IPS DF 4.7 (cell line): ENCODE measurements at regions not wholly inside any gene's neighbourhood (a gene's known extent, or its start where the extent isn't known, plus 50 kb on each side); places are given as distances from the start of the nearest gene placed in this dataset.

Source experiments
- DNase-seq: peaks from one replicate; pipeline ENCODE4 v3.0.0-alpha.2; 2013; ENCODE audit warnings: low spot score; ENCODE audit errors: extremely low read depth

- no peak for DNase-seq
Measured at GRCh38 chr10:123521076-123521475, 145.1 kb upstream of the GPR26 start.

DNA sequence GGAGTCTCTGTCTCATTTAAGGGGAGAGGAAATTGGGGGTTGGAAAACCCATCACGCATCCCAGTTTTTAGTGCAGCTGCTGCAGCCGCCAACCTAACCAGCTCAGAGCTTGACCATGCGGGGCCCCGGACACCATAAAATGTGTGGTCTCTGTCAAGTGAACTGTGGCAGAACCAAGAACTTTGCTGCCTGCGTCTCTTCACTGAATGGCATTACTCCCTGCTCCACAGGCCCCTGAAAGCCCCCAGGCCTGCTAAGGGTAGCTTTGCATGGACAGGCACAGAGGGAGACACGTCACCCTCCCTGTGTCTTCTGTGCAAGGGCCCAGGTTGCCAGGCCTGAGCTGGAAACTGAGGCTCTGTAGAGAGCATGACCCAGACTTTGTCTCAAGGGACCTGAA is 144.6 kb upstream of the GPR26 start:
- no peak for DNase-seq

DNA sequence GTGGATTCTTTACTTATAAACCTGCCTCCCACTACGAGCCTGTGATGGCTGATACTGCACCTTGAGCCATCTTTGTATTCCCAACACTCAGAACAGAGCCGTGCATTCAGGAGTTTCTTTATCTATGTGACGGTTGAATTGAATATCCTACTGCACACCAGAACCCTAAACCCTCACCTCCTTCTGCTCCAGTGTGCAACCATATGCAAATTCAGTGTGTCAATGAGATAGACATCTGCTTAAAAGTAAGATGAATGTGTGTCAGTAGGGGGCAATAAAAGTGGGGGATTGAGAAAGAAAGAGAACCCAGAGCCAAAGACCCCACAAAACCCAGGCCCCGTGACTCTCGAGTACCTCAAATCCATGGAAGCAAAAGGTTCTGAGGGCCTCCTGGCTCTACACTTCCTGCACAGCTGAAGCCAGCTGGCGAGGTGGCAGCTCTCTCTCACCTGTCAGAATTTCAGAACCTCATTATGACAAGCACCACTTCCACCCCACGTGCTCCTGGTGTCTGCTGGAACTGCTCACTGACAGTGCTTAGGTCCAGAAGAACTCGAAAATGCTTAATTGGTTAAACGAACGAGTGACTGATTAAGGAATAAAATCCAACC is 143.3 kb upstream of the GPR26 start:
- DNase-seq = no peak

DNA sequence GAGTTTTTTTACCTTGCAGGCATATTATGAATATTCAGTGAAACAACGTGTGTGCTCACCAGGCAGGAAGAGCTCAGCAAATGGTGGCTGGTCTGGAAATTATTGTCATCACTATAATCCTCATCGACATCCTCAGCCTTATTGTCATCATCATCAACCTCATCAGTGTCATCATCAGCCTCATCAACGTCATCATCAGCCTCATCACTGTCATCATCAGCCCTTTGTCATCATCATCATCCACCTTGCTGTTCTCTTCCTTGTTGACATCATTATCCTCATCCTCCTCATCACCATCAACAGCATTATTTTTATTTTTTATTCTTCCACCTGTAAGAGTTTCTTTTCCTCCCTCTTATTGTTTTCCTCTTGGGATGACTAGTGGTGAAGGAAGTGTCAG is 142.3 kb upstream of the GPR26 start:
- no peak for DNase-seq

DNA sequence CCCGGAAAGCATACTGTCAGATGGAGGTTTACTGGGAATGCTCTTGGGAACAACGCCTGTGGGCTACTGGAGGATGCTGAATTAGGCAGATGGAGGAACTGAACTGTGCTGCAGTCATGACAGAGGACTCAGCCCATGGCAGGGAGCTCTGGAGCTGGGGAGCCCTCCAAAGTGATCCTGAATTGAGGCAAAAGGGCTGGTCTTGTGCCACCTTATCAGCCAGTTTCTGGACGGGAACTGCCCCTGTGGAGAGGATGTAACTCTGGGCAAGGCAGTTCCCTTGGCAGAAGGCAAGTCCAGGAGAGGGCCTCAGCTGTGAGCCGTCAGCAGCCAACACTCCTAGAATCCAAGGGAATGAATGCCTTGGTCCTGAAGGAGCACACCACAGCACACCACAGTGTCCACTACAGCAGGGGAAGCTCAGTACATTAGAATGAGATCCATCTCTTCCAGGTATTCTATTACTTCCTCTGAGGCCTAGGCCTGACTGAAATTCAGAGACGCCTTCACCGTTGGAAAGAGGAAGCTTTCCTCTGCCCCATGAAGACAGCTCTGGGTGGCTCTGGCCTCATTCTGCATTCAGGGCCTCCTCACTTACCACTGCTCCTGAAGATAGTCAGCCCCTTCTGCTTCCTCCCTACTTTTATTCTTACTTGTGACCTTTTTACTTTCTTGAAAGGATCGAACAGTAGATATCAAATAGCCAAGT is 139.6 kb upstream of the GPR26 start:
- no peak for DNase-seq

DNA sequence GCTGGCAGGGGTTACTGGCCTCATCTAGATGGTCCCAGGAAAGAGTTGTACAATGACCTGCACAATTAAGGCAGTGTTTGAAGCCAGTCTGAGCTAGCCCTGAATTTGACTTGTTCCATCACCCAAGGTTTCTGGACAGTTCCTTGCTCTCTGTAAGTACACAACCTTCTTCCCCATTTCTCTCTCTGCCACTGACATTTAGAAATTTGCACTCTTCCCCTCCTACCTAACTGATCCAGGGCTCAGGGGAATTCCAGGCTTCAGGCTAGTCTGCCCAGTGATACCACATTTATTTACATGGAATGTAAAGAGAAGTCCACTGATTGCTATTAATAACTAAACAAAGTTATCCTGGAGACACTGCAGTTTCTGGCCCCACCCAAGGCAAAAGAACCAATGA is 139.0 kb upstream of the GPR26 start:
- DNase-seq = no peak

GRCh38 chr10:123529146-123529760 is 136.9 kb upstream of the GPR26 start:
- DNase-seq = no peak

- DNase-seq = no peak
Measured at GRCh38 chr10:123530166-123530870, 135.8 kb upstream of the GPR26 start.

DNA sequence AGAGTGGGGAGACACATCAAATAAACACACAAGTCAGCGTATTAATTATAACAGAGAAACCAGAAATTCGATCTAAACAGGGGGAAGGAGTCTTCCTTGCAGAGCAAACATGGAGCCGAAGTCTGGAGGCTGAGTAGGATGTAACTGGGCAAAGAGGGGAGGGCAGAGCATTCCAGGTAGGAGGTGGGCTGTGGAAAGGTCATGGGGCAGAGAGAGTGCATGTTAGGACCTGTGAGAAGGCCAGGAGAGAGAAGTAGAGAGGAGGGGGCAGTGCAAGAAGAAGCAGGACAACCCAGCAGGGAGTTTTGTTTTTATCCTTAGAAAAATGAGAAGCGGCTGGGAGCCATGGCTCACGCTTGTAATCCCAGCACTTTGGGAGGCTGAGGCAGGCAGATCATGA is 130.8 kb upstream of the GPR26 start:
- no peak for DNase-seq

DNA sequence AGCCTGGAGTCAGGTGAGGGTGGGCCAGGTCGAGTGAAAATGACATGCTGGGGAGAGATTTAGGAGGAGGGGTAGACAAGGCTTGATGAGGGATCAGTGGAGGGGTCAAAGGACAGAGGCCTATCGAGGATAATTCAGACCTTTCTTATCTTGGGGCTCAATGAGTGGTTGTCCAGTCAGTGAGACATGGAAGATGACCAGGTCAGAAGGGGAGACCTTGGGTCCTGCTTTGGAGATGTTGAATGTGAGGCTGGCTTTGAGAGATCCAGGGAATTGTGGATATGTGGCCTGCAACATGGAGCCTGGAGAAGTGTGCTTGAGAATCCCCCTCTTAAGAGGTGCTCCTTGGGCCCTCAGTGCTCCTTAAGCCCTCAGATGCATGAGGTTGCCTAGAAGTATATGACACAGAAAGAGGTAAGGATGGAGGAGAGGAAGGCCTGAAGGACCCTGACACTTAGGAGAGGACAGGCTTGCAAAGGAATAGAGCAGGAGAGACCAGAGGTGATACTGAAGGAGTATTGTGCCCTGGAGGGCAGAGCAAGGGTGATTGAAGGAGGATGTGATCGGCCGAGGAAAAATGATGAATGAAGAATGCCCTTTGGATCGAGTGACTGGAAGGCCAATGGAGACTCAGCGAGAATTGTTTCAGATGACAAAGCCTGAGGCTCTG is 129.8 kb upstream of the GPR26 start:
- DNase-seq = no peak

- DNase-seq = no peak
Measured at GRCh38 chr10:123537188-123537961, 128.8 kb upstream of the GPR26 start.

DNA sequence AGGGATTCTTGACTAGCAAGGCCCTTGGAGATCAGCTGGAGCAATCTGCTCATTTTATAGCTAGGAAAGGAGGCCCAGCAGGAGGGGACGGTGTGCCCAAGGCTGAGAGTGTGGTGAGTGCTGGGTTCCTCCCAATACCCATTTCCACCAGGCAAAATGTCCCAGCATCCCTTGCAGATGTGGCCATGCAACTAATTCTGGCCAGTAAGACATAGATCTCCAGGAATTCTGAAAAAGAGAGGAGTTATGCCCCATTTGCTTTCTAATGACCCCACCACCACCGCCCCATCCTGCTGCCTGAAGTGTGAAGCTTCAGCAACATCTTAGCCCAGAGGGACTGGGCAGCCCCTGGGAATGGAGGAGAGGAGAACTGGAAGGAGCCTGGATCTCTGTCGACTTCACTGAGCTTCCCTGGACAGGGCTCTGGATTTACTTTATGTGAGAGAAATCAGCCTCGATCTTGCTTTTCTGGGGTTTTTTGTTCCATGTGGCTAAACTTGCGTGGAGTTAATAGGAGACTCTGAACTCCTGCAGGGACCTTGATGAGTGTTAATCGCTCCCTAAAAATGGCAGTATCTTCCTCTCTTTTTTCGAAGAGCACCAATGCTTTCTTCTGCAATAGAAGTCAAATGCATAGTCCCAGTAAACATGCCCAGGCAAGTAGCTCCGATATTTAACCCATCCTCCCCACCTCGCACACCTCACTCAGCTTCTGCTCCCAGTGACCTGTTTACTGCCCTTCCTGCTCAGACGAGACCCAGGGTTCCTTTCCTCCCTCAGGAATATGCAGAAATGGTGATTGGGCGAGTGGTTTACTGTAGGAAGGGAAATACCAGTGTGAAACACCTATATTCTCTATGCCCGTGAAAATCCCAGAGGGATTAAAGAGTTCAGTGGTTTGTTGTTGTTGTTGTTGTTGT is 127.5 kb upstream of the GPR26 start:
- no peak for DNase-seq

GRCh38 chr10:123544986-123545385 is 121.2 kb upstream of the GPR26 start:
- DNase-seq = no peak

DNA sequence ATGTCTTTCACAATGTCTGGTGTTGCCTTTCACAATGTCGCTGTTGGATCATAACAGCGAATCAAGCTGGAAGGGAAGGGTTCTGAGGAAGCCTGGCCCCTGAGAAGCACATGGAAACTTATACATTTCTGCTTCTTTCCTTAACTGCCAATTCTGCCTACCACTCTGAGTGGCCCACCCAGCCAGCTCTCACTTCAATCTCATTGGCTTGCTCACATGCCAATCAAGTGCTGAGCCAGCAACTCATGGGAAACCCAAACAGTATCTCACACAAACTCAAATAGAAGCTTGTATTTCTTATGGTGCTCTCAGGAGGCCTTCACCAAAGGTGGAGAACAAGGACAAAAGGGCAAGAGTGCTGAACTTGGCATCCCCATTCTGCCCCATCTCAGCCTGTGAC is 117.4 kb upstream of the GPR26 start:
- no peak for DNase-seq

GRCh38 chr10:123549761-123550454 is 116.2 kb upstream of the GPR26 start:
- no peak for DNase-seq

DNA sequence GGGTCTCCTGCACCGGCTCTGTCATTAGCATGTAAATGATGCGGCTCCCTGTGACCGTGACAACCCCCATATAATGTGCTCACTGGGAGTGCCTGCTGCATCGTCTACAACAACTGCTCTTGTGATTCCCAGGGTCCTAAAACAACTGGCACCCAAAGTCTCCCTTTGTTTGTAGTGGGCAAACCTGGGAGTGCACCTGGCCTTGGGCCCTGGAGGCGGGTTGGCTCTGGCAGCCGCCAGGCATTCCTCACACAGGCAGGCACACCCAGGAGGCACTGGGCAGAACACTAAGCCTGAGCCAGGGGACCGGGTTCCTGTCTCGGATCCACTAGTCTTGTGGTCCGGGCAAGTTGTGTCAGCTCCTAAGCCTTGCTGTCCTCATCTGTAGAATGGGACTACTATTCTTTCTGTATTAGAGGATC is 115.5 kb upstream of the GPR26 start:
- no peak for DNase-seq

GRCh38 chr10:123551259-123551658 is 114.9 kb upstream of the GPR26 start:
- DNase-seq = no peak

- DNase-seq = no peak
Measured at GRCh38 chr10:123552760-123553554, 113.2 kb upstream of the GPR26 start.
